ENCODE measurements at regions not wholly inside any gene's neighbourhood (a gene's known extent, or its start where the extent isn't known, plus 50 kb on each side); places are given as distances from the start of the nearest gene placed in this dataset.

GRCh38 chr7:157482025-157482424, 145.2 kb downstream of the DNAJB6 start:
- DNase-seq (ENCODE audit: low spot score) = no peak

GRCh38 chr7:157482517-157483087, 145.8 kb downstream of the DNAJB6 start:
- no peak for DNase-seq (ENCODE audit: low spot score)

DNA sequence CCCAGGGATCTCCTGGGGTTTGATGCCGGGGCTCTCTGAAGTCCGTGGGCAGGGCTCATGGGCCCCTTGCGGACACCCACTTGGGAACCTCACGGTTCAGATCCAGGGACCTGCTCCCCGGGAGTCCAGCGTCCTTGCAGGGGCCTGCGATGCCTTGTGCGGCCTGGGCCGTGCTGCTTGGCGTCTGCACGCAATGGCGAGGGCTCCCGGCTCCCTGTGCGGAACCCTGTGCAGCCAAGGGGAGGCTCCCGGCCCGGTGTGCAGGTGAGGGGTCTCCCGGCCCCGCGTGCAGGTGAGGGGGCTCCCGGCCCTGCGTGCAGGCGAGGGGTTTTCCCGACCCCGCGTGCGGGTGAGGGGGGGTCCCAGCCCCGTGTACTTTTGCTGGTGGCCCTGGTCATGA, 146.7 kb downstream of the DNAJB6 start:
- no peak for DNase-seq (ENCODE audit: low spot score)

DNA sequence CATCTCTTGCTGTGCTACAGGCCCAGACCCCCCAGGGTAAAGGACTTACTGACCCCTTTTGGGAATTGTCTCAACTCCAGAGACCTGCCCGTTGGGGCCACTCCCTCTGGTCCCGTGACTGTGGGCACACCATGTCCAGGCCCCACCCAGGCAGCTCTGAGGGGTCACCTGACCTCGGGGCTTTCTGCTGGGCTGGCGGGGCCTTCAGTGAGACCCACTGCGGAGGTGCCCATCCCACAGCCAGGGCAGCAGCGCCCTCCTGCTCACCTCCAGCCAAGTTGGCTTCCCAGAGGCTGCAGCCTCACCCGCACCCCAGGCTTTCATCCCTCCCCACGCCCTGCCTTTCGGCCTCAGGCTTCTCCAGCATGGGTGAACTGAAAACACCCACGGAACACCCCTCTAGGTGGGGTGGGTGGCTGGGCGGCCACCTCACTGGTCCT, 147.2 kb downstream of the DNAJB6 start:
- no peak for DNase-seq (ENCODE audit: low spot score)

DNA sequence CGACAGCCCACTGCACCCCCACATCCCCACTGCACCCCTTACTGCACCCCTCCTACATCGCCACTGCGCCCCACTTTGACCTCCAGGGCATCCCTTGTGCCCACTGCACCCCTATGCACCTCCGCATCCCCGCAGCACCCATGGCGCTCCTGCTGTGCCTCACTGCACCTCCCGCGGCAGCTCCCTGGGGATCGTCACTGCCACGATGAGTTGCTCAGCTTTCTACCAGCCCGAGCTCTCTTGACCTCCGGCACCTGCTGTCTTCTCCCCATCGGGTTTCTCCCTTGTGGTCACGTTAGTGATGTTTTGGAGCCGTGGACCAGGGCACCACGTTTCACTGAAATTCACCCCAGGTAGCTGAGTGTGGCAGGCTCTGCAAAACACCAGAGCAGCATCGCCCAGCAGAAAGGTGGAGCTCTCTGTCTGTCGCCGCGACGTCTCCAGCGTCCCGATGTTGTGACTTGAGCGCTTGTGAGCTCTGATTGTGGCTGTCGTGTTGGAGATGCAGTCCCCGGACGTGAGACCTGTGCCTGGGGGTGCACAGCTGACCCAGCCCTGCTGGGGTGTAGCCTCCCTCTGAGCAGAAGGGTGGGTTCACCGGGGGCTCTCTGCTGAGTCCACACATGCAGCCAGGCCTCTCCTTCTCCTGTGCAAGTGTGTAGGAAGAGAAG, 147.7 kb downstream of the DNAJB6 start:
- no peak for DNase-seq (ENCODE audit: low spot score)

- DNase-seq (ENCODE audit: low spot score) = no peak
Measured at GRCh38 chr7:157485361-157485831, 148.6 kb downstream of the DNAJB6 start.

GRCh38 chr7:157486007-157486755, 149.4 kb downstream of the DNAJB6 start:
- DNase-seq (ENCODE audit: low spot score) = no peak

GRCh38 chr7:157487046-157487770, 150.4 kb downstream of the DNAJB6 start:
- DNase-seq (ENCODE audit: low spot score) = no peak

DNA sequence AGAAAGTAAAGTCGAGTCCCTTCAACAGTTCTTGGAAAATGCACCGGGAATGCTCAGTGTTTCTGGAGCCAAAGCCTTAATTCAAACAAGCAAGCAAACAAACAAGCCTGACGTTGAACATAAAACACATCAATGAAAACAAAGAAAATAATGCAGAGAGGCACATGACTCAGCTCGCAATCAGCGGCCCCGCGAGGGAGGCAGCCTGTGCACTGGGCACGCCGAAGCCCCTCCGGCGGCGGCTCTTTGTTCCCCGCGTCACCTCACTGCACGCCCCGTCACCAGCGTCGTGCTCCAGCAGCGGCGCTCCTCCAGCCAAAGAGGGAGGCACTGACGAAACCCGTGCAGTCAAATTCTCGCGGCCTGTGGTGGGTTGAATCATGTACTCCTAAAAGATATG, 151.5 kb downstream of the DNAJB6 start:
- no peak for DNase-seq (ENCODE audit: low spot score)

- no peak for DNase-seq (ENCODE audit: low spot score)
Measured at GRCh38 chr7:157488966-157489365, 152.2 kb downstream of the DNAJB6 start.

Measured in HuH-7 (cell line).